DMS53 treated with DMSO at 0.1 percent for 48 hours (cell line): ENCODE measurements at regions not wholly inside any gene's neighbourhood (a gene's known extent, or its start where the extent isn't known, plus 50 kb on each side); places are given as distances from the start of the nearest gene placed in this dataset.
A peak's percentile ranks its signal among the peaks of the same experiment; 100 is the strongest.

Experiments used
- DNase-seq: peaks from one replicate; lab custom pipeline; 2025; ENCODE audit not compliant: unreplicated experiment; lab: John Stamatoyannopoulos, UW

DNA sequence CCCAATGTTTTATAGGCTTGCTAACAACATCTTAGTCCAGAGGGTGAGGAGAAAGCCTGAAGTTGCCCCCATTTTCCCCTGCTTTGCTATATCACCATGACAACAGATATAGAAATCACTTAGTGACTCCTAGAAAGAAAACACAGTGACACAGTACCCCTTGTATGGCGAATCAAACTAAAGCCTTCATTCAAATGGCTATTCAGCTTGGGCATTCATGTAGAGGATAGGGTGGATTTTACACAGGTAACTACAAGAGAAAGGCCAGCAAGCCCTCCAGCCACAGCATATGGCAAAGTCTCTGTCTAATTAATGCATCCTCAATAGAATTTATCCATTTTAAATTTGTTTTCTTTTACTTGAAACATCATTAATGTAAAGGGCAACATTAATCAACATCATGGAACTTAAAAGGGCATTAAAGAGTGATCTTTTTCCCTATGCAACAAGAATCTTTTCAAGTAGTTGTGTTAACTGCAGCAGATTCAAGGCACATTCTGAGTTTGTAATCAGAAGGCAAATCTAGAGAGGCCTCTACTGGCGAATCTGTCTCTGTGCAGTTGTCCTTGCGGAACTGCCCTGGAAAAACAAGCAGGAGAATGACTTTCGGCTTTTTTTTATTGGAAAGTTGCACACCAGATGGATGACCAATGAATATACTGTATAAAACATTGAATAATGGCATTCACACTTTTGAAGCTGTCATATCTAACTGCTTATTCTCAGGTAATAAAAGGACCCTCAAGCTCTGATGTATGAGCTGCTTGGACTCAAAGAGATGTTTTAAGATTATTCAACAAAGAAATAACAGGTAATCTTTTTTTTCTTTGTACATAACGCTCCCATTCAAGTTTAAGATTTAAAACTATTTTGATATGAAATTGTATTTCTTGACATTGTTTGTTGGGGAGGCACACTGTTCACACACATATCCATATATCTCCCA is 621.7 kb upstream of the AGTR1 start:
- peak; percentile 53 for DNase-seq

DNA sequence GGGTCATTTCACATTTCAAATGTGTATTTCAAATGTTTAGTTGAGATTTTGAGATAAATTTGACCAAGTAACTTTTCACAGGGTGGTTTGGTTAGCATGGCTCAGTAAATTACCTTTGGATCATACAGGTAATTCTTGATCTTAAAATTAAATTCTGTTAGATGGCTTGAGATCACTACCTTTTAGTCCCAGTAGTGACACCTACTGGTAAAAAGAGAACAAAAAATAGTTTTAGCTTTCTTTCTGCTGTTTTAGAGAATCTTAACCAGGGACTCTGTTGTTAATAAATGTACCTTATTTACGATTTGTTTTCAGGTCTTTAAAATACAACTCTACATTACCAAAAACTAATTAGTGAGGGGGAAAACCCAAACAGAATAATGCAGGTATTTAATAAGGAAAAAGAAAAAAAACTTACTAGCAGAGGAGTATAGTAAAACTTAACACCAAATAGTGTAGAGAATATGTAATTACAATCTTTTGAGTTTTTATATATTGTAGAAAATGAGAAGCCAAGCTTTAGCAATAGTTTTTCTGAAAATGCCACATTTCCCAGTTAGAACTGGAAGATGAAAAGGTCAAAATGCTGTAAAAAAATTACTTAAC is 620.3 kb upstream of the AGTR1 start:
- DNase-seq: peak; percentile 4

DNA sequence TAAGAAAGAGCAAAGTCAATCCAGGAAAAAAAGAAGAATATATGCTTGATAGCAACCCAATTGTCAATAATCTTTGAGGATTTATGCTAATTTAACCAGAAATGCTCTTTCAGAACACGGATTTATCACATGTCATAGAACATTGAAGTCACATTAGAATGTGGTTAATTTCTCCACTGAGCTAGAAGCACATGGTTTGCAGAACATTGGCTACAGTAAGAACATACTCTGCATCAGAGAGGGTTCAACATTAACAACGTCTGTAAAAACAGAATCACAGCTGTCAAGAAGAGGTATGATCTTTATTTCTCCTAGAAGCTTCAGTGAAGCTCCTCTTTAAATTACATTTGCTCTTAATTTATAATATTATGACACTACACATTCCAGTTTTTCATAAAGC is 619.7 kb upstream of the AGTR1 start:
- no peak for DNase-seq

GRCh38 chr3:148078658-148079057 is 619.0 kb upstream of the AGTR1 start:
- no peak for DNase-seq

GRCh38 chr3:148079370-148079769 is 618.3 kb upstream of the AGTR1 start:
- no peak for DNase-seq

- no peak for DNase-seq
Measured at GRCh38 chr3:148081926-148082325, 615.8 kb upstream of the AGTR1 start.

DNA sequence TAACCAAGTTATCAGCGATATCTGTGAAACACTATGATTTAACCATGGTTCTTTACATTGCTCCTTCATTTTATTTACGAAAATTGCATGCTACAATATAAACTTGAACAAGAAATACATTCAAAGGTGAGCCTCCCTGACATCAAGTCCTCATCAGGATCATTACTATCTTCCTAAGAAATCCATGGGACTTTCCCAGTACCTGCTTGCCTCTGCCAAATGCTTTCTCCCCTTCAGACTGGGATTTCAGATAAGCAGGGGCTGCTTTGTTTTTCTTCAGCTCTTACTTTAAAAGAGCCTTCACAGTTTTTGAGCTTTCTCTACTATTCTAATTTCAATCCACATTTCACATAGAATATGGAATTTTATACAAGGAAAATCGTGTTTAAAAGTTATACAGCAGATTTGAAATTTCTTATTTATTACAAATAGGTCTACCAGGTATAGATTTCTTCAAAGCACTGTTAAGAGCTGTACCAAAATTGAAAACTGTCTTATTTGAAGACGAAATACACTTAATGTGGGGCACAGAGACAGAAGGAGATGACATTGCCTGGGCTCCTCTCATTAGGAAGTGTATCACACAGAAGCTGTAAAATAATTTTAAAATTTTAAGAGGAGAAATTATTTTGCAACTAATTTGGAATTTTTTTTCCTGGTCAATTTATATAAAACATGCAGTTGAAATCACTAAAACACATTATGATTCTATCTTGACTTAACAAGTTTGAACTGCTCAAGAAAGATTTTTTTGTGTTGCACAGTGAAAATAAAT is 615.0 kb upstream of the AGTR1 start:
- no peak for DNase-seq

DNA sequence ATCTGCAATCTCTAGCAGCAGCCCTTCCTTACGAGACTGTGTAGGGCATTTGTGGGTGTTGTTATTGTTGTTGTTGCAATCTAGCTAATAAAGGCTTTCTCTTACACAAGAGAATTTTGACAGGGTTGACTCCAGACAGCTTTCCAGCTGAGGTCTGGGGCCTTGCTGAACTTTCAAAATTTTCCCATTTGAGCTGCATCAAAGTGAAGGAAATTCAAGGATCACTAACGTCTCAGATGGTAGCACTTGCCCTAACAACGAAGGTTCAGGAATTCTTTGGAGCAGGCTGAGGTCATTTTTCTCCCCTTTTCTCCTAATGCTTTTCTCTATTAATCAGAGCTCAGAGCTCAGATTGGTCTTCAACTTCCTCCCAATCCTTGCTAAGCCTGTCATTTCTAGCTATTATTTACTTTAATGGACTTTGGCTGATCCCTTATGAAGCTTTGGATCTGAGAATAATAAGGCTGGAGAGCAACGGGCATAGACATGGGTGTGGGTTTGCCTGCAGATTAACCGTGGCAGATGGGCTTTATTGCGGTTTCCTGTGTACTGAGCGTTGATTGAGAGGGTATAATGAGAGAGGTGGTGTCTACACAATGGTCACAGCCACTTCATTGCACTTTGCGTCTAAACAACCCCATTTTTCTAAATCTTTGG is 614.0 kb upstream of the AGTR1 start:
- DNase-seq: no peak

DNA sequence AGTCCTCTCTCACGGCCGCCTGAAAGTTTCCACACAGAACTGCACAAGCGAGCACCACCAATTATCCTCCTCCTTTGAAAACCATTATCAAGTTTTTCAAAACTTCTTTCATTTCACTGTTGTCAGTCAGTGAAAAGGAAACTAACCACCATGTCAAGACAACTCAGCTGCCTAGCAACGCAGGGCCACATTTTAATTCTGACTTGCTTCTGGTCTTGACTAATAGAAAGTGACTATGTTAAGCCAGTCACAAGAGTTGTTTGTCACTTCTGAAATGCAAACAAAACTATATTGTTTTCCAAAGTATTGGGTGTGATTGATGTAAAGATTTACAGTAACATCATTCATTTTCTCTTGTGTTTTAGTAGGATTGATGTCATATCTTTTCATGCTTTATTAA is 612.8 kb upstream of the AGTR1 start:
- DNase-seq: no peak

DNA sequence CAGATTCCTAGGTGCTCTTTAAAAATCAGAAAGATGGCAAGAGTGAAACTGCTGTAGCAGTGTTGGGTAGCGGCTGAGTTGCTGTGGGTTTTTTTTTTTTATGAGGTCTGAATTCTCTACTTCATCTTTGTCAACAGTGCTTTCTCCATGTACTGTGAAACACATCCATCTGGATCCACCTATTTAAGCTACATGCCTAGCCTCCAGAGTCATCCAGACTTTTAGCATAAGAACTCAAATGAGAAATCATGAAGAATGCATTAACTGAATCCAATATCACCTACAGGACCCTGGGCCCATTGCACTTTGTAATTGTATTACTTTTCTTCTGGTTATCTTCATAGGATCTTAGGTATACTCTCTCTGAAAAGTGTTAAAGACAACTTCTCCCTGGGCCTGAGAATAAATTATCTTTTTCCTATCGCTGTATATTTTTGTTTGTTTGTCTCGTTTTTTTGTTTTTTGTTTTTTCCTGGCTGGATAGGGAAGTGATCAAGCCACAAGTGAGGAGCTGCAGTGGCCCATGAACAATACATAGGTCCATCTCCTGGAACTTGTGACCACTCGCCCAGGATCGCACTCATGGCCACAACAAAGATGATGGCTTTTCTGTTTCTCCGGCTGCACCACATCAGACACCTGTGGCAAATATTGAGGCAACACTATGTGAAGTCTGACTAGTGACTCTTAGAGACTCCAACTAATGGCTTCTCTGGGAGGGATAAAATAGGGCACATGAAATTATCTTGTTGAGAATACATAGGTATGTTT is 609.9 kb upstream of the AGTR1 start:
- DNase-seq: no peak

- no peak for DNase-seq
Measured at GRCh38 chr3:148089171-148089570, 608.5 kb upstream of the AGTR1 start.

DNA sequence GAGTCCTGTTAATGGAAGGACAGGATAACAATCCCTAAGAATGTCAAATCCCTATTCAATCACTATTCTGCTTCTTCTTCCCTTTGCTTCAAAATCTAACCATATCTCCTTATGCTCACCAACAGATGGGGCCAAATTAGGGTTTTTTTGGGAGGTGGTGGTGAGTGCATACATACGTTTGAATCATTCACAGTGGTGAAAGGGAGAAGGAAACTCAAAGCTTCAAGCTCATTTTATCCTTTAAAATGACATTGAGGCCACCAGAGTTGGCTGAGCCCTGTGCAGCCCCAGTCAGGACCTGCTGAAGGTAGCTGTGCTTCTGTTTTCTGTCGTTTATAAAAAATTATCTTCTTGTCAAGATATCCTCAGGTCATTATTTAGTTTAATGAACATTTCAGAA is 607.5 kb upstream of the AGTR1 start:
- DNase-seq: no peak

DNA sequence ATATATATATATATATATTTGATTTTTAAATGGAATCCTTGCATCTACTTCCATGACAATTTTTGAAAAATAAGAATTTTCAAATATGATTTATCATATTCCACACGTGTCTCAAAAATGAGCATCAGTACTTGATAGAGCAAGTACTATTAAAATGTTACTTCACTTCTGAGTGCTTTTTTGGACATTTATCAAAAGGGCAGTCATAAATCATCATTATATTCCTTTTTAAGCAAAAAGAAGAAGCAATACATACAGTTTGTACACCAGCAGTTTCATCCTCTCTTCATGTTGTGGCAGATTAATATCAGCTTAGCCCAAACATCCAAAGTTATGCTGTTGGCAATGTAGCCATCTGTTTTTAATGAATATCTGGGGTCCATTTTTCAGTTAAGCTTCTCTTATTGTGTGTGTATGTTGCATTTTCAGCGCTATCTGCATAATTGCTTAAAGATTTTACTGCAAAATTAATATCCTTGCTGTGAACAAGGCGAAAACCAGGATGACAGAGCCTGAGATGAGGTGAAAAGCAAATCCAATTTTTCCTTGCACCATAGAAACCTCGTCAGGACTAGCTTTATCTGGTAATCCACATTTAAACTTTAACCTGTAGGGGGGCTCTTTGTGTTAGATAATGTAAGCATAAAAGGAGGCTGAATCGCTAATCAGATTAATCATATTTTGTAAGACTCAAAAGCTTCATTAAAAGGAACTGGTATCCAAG is 604.9 kb upstream of the AGTR1 start:
- DNase-seq: no peak

GRCh38 chr3:148093753-148094152 is 604.0 kb upstream of the AGTR1 start:
- no peak for DNase-seq

- DNase-seq: no peak
Measured at GRCh38 chr3:148095962-148096361, 601.7 kb upstream of the AGTR1 start.

DNA sequence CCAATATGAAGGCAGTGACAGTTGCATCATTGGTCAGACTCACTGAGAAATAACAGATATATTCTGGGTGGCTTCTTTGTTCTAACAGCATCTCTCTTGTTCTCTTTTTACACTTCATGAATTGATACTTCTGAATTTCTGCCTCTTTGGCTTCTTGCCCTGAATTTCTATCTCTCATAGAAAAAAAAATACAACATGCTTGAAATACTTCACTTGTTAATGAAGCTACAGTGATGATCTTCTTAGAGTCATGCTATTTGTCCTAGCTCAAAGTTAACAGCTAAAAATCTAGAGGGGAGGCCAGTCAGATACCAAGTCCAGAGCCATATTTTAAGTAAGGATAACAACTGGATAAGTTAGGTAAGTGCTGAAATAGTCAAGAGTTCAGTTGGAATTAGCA is 597.2 kb upstream of the AGTR1 start:
- no peak for DNase-seq

GRCh38 chr3:148101061-148101460 is 596.6 kb upstream of the AGTR1 start:
- no peak for DNase-seq

DNA sequence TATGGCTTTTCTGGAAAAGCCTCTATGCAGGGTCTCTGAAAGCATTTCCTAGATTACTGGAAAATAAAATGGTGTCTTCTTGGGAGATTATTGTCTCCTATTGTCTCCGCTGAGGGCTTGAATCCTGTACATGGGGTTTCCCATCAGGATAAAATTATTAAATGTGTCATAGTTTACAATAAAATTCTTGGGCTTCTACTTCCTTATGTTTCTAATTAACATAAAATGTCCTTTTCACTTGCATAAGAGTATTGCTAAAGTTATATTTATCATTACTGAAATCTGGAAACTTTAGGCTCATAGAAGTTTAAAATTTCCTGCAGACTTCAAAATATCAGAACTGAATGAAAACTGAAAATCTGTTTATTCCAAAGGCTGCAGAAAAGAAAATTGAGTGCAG is 595.5 kb upstream of the AGTR1 start:
- DNase-seq: no peak

DNA sequence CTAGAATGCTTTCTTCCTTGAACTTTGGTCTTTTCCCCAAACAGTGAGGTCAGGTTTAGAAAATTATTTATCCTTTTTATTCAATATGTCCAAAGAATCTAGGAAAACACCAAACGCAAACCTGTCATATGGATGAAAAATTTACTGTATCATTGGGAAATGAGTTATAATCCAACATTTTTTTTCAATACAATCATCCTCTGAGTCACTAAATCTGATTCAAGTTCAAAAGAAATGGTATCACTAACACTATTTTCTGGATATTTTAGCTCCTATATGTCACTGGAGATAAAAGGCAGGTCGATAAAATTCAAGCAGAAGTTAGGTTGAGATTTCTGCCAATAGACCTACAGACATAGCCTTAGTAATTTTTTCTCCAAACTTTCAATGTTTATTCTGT is 591.6 kb upstream of the AGTR1 start:
- DNase-seq: no peak

DNA sequence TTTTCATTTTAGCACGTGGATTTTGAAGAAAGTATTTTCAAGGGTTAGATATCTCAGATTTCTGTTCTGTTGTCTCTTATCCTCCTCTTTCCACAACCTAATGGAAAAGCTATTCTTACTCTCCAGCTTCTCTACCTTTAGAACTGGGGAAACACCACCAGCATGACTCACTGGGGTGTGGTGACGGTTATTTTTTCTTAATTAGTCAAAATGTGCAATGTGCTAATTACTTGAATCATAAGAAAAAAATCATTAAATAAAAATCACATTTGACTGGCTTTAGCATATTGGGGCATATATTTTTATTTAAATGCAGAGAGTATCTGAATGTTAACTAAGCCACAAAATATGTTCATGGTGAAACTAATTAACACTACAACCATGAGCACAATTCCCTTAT is 570.7 kb upstream of the AGTR1 start:
- no peak for DNase-seq
